HG03280 (cell line): ENCODE measurements at regions not wholly inside any gene's neighbourhood (a gene's known extent, or its start where the extent isn't known, plus 50 kb on each side); places are given as distances from the start of the nearest gene placed in this dataset.

Experiments
- ATAC-seq: cut with Tn5 transposase; IDR thresholded peaks from one replicate; pipeline ENCODE4 v1.9.1; 2021; ENCODE audit warnings: mild to moderate bottlenecking, moderate library complexity; ENCODE audit not compliant: unreplicated experiment

- ATAC-seq, result peak; percentile 62
Observed at GRCh38 chr3:152051501-152052404, 178.3 kb downstream of the SUCNR1 start.

DNA sequence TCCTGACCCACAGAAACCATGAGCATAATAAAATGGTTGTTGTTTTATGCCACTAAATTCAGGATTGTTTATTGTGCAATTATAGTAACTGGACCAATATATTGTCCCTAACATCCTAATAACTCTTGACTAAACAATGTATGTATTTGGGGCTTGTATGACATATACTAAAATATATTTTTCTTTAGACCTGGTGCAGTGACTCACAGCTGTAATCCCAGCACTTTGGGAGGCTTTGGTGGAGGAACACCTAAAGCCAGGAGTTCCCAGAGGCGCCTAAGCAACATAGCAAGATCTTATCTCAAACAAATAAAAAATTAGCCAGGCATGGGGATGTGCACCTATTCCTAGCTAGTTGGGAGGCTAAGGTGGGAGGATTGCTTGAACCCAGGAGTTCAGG, 180.4 kb downstream of the SUCNR1 start:
- ATAC-seq, result no peak

DNA sequence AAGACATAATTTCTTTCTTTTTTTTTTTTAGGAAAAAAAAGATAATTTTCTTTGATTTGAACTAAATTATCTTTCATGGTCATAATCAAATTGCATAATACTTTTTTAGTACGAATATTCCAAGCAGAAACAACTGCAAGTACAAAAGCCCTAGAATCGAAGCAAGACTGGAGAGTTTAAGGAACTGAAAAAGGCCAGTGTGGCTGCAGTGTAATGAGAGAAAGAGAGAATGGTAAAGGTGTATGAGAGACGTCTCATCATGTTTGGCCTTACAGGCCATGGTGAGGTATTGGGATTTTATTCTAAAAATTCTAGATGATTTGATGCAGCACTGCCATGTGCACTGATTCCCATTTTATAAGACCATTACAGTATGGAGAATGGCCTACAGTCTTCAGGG, 180.9 kb downstream of the SUCNR1 start:
- no peak for ATAC-seq

GRCh38 chr3:152056073-152056472, 182.6 kb downstream of the SUCNR1 start:
- no peak for ATAC-seq

DNA sequence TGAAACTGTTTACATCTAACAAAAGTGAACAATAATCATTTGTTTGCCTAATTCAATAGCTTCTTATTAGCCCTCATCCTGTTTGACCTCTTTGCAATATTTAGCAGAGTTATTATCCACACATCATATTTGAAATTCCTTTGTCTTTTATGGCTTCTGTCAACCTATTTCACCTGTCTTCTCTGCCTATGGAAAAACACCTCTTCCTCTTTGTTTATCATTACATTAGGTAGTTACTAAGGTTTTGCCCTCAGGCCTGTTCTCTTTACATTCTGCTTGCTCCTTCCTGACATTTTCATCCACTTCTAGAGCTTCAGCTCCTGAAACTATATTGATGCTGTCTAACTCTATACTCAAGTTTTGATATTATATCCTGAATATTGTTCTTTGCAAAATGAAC, 183.0 kb downstream of the SUCNR1 start:
- no peak for ATAC-seq

GRCh38 chr3:152056987-152057386, 183.5 kb downstream of the SUCNR1 start:
- no peak for ATAC-seq

DNA sequence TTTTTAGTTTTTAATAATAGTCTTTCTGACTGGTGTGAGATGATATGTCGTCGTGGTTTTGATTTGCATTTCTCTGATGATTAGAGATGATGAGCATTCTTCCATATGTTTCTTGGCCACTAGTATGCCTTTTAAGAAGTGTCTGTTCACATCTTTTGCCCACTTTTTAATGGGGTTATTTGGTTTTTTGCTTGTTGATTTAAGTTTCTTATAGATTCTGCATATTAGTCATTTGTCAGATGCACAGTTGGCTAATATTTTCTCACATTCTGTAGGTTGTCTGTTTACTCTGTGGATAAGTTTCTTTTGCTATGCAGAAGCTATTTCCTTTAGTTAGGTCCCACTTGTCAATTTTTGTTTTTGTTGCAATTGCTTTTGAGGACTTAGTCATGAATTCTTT, 185.4 kb downstream of the SUCNR1 start:
- ATAC-seq, result no peak

GRCh38 chr3:152060701-152061100, 187.3 kb downstream of the SUCNR1 start:
- no peak for ATAC-seq

DNA sequence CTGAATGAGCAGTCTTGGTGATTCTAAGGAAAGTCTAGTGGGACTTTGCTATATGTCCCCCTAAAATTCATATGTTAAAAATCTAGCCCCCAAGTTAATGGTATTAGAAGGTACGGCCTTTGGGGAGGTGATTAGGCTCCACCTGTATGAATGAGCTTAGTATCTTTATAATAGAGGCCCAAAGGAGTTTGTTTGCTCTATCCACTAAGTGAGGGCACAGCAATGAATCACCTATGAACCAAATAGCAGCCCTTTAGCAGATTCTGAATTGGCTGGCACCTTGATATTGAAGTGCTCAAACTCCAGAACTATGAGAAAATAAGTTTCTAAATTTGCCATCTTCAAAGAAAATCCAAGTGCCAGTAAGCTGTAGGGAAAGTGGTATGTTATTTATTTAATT, 187.9 kb downstream of the SUCNR1 start:
- ATAC-seq, result no peak

GRCh38 chr3:152069871-152070270, 196.4 kb downstream of the SUCNR1 start:
- no peak for ATAC-seq

- ATAC-seq, result no peak
Observed at GRCh38 chr3:152071315-152071714, 197.4 kb upstream of the MBNL1 start.

DNA sequence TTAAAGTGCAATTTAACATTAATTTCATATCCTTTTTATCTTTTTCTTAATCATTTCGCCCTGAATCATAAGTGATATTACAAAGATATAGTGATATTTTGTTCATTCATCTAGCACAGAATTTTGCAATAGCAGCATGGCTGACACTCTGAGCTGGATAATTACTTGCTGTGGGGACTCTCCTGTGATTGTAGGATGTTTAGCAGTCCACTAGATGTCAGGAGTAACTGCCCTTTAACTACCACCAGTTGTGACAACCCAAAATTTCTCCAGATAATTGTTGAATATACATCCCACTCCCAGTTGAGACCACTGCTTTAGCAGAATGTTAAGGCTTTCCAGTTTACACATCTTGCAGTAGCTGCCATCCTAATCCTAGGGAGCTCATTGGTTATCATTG, 196.8 kb upstream of the MBNL1 start:
- ATAC-seq, result no peak

DNA sequence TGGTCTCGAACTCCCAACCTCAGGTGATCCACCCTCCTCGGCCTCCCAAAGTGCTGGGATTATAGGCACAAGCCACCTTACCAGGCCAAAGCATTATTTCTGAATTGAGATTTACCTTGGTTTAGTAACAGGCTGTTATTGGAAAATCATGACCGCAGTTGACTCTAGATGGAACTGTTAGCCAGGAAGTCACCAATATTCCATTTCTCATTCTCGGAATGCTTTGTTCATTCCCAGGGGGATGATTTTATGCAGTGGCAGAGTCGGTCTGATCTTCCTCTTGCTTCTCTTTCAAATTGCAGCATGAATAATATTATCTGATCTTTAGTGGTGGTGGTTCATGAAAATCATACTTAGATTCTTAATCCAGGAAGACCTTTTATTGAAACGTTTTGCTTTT, 195.5 kb upstream of the MBNL1 start:
- no peak for ATAC-seq

GRCh38 chr3:152076148-152076547, 192.6 kb upstream of the MBNL1 start:
- no peak for ATAC-seq

DNA sequence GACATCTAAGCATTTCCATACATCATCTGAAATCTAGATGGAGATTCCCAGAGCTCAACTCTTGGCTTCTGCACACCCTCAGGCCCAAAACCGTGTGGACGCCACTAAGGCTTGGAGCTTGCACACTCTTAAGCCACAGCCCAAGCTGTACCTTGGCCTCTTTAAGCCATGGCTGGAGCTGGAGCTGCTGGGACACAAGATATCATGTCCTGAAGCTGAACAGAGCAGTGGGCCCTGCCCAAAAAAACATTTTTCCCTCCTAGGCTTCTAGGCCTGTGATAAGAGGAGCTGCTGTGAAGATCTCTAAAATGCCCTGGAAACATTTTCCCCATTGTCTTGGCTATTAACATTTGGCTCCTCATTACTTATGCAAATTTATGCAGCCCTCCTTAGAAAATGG, 188.7 kb upstream of the MBNL1 start:
- no peak for ATAC-seq

- no peak for ATAC-seq
Observed at GRCh38 chr3:152083135-152083534, 185.6 kb upstream of the MBNL1 start.

- ATAC-seq, result no peak
Observed at GRCh38 chr3:152084441-152085158, 184.1 kb upstream of the MBNL1 start.

- ATAC-seq, result no peak
Observed at GRCh38 chr3:152087153-152087552, 181.6 kb upstream of the MBNL1 start.

- ATAC-seq, result no peak
Observed at GRCh38 chr3:152089528-152089927, 179.2 kb upstream of the MBNL1 start.

DNA sequence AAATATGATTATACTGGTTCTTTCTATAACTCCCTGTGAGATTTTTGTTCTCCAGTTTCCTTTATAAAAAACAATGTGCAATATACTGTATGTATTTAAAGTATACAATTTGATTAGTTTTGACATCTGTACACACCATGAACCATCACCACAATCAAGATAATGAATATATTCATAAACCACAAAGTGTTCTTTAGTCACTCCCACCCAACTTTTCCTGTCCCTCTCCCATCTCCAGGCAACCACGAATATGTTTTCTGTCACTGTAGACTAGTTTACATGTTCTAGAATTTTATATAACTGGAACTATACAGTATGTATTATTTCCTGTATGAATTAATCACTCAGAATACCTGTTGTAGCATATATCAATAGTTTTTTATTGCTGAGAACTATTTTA, 177.0 kb upstream of the MBNL1 start:
- no peak for ATAC-seq

GRCh38 chr3:152093901-152094300, 174.8 kb upstream of the MBNL1 start:
- no peak for ATAC-seq

DNA sequence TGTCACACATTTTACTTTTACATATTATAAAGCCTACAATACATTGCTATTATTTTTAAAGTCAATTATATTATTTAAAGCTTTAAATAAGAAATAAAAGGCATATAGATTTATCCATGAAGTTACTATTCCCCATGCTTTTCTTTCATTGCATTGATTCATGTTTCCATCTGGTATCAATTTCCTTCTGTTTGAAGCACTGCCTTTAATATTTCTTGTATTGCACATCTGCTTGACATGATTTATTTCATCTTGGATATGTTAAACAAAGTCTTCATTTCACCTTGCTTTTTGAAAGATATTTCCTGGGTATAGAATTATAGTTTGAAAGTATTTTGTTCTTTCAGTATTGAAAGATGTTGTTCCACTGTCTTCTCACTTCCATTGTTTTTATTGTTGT, 174.3 kb upstream of the MBNL1 start:
- ATAC-seq, result no peak
